Endothelial cell of umbilical vein (primary cell): ENCODE measurements at regions not wholly inside any gene's neighbourhood (a gene's known extent, or its start where the extent isn't known, plus 50 kb on each side); places are given as distances from the start of the nearest gene placed in this dataset.

Experiments used
- BruUV-seq: library from RNA; stranded (reverse); fragments of 400-500 nt; replicated peaks from 2 replicates; lab custom pipeline; 2021; lab: Mats Ljungman, UMichigan
- CTCF ChIA-PET: fragments of 300-600, 350-600 bp; sonication (Branson Sonifier 250); formaldehyde crosslinking; loops from one replicate; lab custom pipeline; 2021; ENCODE audit warnings: antibody characterized with exemption, inconsistent platforms; lab: Charles Lee
- POLR2A ChIA-PET: fragments of 300-600, 350-600 bp; sonication (Branson Sonifier 250); formaldehyde crosslinking; loops from one replicate; lab custom pipeline; 2021; ENCODE audit warnings: antibody characterized with exemption, inconsistent platforms; lab: Charles Lee
- DNase-seq: peaks from one replicate; pipeline ENCODE4 v3.0.0-alpha.2; 2011; ENCODE audit warnings: low read depth, low spot score
- FAIRE-seq: peaks from 2 replicates; lab custom pipeline; 2011; peaks lifted over from hg19 to GRCh38; lab: Jason Lieb, UNC
- H2AFZ ChIP-seq: 2 replicates; pipeline ENCODE4 v1.6.0; 2012; ENCODE audit warnings: low read depth, low read length, control low read depth, inconsistent platforms
- H3K27ac ChIP-seq: 2 replicates; pipeline ENCODE4 v1.5.1; 2011; ENCODE audit warnings: low read depth, mild to moderate bottlenecking, control low read depth, low read length, moderate library complexity; ENCODE audit not compliant: insufficient read depth
- H3K27me3 ChIP-seq, 2 experiments: 2 replicates each; pipeline versions ENCODE4 v1.6.0 to v1.6.1; 2011; ENCODE audit warnings: low read length in 2 of 2, mixed read lengths in 1 of 2; ENCODE audit not compliant: control insufficient read depth in 2 of 2, insufficient read depth in 2 of 2
- H3K36me3 ChIP-seq, 2 experiments: 2 replicates in 1 of 2; 3 replicates in 1 of 2; pipeline ENCODE4 v1.5.1; 2011; ENCODE audit warnings: low read length in 2 of 2, mild to moderate bottlenecking in 1 of 2, moderate library complexity in 1 of 2; ENCODE audit not compliant: control insufficient read depth in 2 of 2, insufficient read depth in 2 of 2; ENCODE audit errors: extremely low read depth in 1 of 2
- H3K4me1 ChIP-seq: 3 replicates; pipeline ENCODE4 v1.5.1; 2011; ENCODE audit warnings: mild to moderate bottlenecking, low read length; ENCODE audit not compliant: control insufficient read depth, insufficient read depth; ENCODE audit errors: extremely low read depth
- H3K4me2 ChIP-seq: 2 replicates; pipeline ENCODE4 v1.6.1; 2011; ENCODE audit warnings: low read length, control low read depth, mixed read lengths; ENCODE audit not compliant: insufficient read depth
- H3K4me3 ChIP-seq, 3 experiments: fragments of 200-600 bp in 1 of 3; sonication (generic), shearing (Covaris generic) in 1 of 3; replicated peaks in 1 of 3; 2 replicates each; pipeline ENCODE4 v1.5.1; 2011 to 2016; ENCODE audit warnings: control low read depth in 3 of 3, low read length in 3 of 3, mild to moderate bottlenecking in 2 of 3, inconsistent platforms in 1 of 3, low read depth in 1 of 3, moderate library complexity in 1 of 3; ENCODE audit not compliant: insufficient read depth in 1 of 3
- H3K79me2 ChIP-seq: 2 replicates; pipeline ENCODE4 v1.6.0; 2012; ENCODE audit warnings: low read length, inconsistent platforms; ENCODE audit not compliant: control insufficient read depth, insufficient read depth
- H3K9ac ChIP-seq: replicated peaks from 2 replicates; pipeline ENCODE3; 2011; ENCODE audit warnings: low read length, control low read depth; ENCODE audit not compliant: insufficient read depth; ENCODE audit errors: extremely low read depth
- H3K9me1 ChIP-seq: replicated peaks from 3 replicates; pipeline ENCODE4 v1.6.0; 2011; ENCODE audit warnings: mild to moderate bottlenecking, low read length; ENCODE audit not compliant: control insufficient read depth, insufficient read depth; ENCODE audit errors: extremely low read depth
- H3K9me3 ChIP-seq: replicated peaks from 2 replicates; pipeline ENCODE4 v1.5.1; 2012; ENCODE audit warnings: low read length, inconsistent platforms; ENCODE audit not compliant: control insufficient read depth, insufficient read depth
- H4K20me1 ChIP-seq: replicated peaks from 2 replicates; pipeline ENCODE3; 2011; ENCODE audit warnings: mild to moderate bottlenecking, low read length; ENCODE audit not compliant: control insufficient read depth, insufficient read depth; ENCODE audit errors: extremely low read depth
- CTCF ChIP-seq, 2 donors: IDR thresholded peaks; 1 replicate in 1 of 2; 2 replicates in 1 of 2; pipeline ENCODE4 v1.5.1; 2011; ENCODE audit warnings: low read length in 2 of 2, mild to moderate bottlenecking in 2 of 2, moderate library complexity in 2 of 2, control low read depth in 1 of 2, inconsistent platforms in 1 of 2, low read depth in 1 of 2; ENCODE audit not compliant: insufficient read depth in 1 of 2; ENCODE audit errors: extremely low read depth in 1 of 2
- EZH2 ChIP-seq: IDR thresholded peaks from 2 replicates; pipeline ENCODE4 v1.6.1; 2012; ENCODE audit warnings: borderline replicate concordance, low read depth, mild to moderate bottlenecking, moderate library complexity, low read length, inconsistent platforms; ENCODE audit not compliant: severe bottlenecking
- FOS ChIP-seq: IDR thresholded peaks from 2 replicates; pipeline ENCODE4 v1.6.1; 2011; ENCODE audit warnings: mild to moderate bottlenecking, low read length, moderate library complexity, borderline replicate concordance; ENCODE audit not compliant: insufficient read depth
- GATA2 ChIP-seq: IDR thresholded peaks from 2 replicates; pipeline ENCODE4 v1.7.0; 2011; ENCODE audit warnings: low read depth, mild to moderate bottlenecking, moderate library complexity, mixed read lengths, low read length; ENCODE audit not compliant: insufficient read length, insufficient read depth
- JUN ChIP-seq: IDR thresholded peaks from 2 replicates; pipeline ENCODE4 v1.6.1; 2011; ENCODE audit warnings: borderline replicate concordance, low read depth; ENCODE audit not compliant: insufficient read length, insufficient read depth
- MYC ChIP-seq: IDR thresholded peaks from one replicate; pipeline ENCODE4 v1.6.1; 2011; ENCODE audit warnings: mild to moderate bottlenecking, low read depth, low read length
- POLR2A ChIP-seq: IDR thresholded peaks from 2 replicates; pipeline ENCODE4 v1.6.1; 2012; ENCODE audit warnings: low read depth, mild to moderate bottlenecking, control low read depth, low read length
- POLR2AphosphoS5 ChIP-seq: IDR thresholded peaks from 2 replicates; pipeline ENCODE4 v1.6.1; 2012; ENCODE audit warnings: low read depth, mild to moderate bottlenecking, control low read depth, low read length, moderate library complexity; ENCODE audit not compliant: insufficient read depth
- dilution Hi-C: fragments of 300-500 bp; cut with MboI; formaldehyde crosslinking; loops from one replicate; pipeline ENCODE4 v1.15.0; 2019; ENCODE audit warnings: low sequenced_read_pairs; ENCODE audit not compliant: extremely low pct_ligation_motif_present
- intact Hi-C: fragments of 100-400 bp; cut with micrococcal nuclease; formaldehyde crosslinking; loops from one replicate; pipeline ENCODE4 v1.10.0; 2022
- TF ChIP-seq, protein P1 (sequence below): IDR thresholded peaks from 2 replicates; pipeline ENCODE4 v1.6.1; 2011; ENCODE audit not compliant: insufficient read depth, insufficient read length

GRCh38 chr15:95663156-95664100, 667.1 kb upstream of the NR2F2 start:
- Histone ChIP-seq H3K27ac (no peak overlapping the region), H3K36me3 (no peaks in the 10 kb centered on the region), H3K27me3 (no peaks in the 10 kb centered on the region), H3K4me1 (no peaks in the 10 kb centered on the region), H3K79me2 (no peaks in the 10 kb centered on the region), H3K9me1 (no peaks in the 10 kb centered on the region), H3K9me3 (no peaks in the 10 kb centered on the region), H3K4me2 (no peak overlapping the region), H3K4me3 (no peak overlapping the region), H3K9ac (no peak overlapping the region), H2AFZ (no peak overlapping the region), H4K20me1 (no peaks in the 10 kb centered on the region)
- POLR2A ChIA-PET, result no interaction called here
- BruUV-seq, result no TSS peak
- FAIRE-seq (no peak), DNase-seq (no peak)
- TF ChIP-seq EZH2 (no peak), POLR2A (no peak), GATA2 (no peak)
- TF ChIP-seq, protein P1, sequence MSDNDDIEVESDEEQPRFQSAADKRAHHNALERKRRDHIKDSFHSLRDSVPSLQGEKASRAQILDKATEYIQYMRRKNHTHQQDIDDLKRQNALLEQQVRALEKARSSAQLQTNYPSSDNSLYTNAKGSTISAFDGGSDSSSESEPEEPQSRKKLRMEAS, result no peak
- dilution Hi-C loops (no loop called here), intact Hi-C loops (no loop called here)
- CTCF ChIA-PET, result interaction anchor here (0.6 to 1.1 kb wide), 3 partner anchors 19 to 530 kb away, joined by 3 read pairs; no protein-coding TSS in a partner anchor

GRCh38 chr15:95664450-95664849, 666.0 kb upstream of the NR2F2 start:
- Histone ChIP-seq H3K9me1 (no peaks in the 10 kb centered on the region), H3K4me1 (no peaks in the 10 kb centered on the region), H3K4me2 (no peak overlapping the region), H3K9ac (no peak overlapping the region), H3K27me3 (no peaks in the 10 kb centered on the region), H4K20me1 (no peaks in the 10 kb centered on the region), H3K9me3 (no peaks in the 10 kb centered on the region), H3K27ac (no peak overlapping the region), H3K4me3 (no peak overlapping the region), H3K79me2 (no peaks in the 10 kb centered on the region), H2AFZ (no peak overlapping the region), H3K36me3 (no peaks in the 10 kb centered on the region)
- intact Hi-C loops (no loop called here), dilution Hi-C loops (no loop called here)
- no TSS peak for BruUV-seq
- TF ChIP-seq POLR2AphosphoS5 (no peak), GATA2 (no peak), FOS (no peak), JUN (no peak), MYC (no peak), CTCF (IDR thresholded peaks at IDR 0.05; ENCODE audit: extremely low read depth in 1 of 2, insufficient read depth in 1 of 2, low read depth in 1 of 2, low read length in 2 of 2) (no peak), EZH2 (no peak), POLR2A (no peak)
- TF ChIP-seq, protein P1, result no peak
- ChIA-PET POLR2A (no interaction called here), CTCF (interaction anchor here (0.6 to 1.1 kb wide), 3 partner anchors 20 to 513 kb away, joined by 3 read pairs; no protein-coding TSS in a partner anchor)
- FAIRE-seq (no peak), DNase-seq (no peak)
